ENCODE measurements at regions not wholly inside any gene's neighbourhood (a gene's known extent, or its start where the extent isn't known, plus 50 kb on each side); places are given as distances from the start of the nearest gene placed in this dataset.

DNA sequence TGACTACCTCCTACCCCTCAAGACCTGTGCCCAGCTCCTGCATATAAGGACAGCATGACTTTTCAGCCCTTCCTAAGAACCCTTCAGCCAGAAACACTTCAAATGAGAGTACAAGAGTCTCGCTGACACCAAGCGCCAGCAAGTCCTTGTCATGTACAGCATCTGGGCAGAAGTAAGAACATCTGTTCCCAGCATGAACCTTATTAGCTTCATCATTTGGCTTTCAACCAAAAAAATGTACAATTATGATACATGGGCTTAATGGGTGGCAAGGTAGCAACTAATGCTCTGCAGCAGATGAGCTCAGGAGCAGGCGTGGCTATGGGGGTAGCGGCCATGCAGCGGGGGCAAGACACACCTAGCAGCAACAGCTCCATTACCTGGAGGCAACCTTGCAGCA, 487.6 kb downstream of the COG6 start:
- DNase-seq (ENCODE audit: low spot score) = no peak

GRCh38 chr13:40143559-40143958, 488.1 kb downstream of the COG6 start:
- DNase-seq (ENCODE audit: low spot score) = no peak

DNA sequence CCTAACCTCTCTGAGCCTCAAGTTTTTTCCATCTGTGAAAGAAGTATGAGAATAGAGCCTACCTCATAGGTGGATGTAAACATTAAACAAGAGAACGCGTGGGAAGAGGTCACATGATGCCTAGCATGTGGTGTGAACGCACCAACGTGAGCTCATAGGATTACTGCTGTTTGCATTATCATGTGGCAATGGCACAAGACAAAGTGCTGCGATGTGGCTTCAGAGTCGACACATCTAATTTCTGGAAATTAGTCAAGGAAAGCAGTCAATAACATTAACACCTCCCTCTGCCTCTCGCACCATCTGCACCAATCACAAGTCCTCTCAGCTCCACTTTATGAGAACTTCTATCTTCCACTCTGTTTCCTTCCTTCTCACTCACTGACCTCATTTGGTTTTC, 489.7 kb downstream of the COG6 start:
- no peak for DNase-seq (ENCODE audit: low spot score)

- DNase-seq (ENCODE audit: low spot score) = no peak
Measured at GRCh38 chr13:40146063-40146462, 490.6 kb downstream of the COG6 start.

DNA sequence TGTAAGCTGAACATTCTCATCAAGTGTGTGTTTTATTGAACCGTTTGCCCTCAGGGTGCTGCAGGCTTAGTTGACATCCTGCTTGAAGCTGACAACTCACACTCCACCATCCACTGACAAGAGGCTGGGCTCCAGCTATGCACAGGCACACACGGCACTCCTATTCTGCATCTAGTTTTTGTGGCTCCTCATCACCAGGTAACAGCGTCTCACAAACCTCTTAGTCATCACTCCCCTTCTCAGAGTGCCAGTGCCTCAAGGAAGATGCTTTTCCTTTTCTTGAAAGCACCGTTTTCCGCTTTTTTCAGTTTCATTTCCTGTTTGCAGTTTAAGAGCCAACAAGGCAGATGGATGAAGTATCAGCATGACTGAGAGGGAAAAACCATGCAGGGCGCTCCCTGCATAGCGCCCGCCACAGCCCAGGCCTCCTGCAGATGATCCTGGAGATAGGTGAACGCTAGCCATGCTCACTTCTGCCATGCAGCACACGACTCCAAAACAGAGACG, 491.2 kb downstream of the COG6 start:
- DNase-seq (ENCODE audit: low spot score) = no peak

- DNase-seq (ENCODE audit: low spot score) = no peak
Measured at GRCh38 chr13:40148101-40148500, 492.6 kb downstream of the COG6 start.

DNA sequence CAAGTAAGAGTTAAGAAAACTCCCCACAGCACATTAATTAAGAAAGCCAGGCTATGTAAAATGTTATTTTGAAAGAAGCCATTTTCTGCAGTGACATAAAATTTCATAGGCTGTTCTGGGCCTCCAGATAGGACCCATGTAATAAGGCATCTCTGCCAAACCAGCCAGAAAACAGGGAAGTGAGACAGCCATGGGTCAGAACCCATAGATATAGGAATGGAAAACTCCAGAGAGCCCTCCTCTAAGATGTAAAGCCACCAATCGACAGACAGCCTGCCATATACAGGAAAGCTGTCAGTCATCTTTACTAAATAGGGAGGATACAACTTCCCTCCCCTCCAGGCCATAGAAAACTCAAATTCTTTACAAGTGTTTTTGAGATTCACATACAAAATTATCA, 493.3 kb downstream of the COG6 start:
- DNase-seq (ENCODE audit: low spot score) = no peak

DNA sequence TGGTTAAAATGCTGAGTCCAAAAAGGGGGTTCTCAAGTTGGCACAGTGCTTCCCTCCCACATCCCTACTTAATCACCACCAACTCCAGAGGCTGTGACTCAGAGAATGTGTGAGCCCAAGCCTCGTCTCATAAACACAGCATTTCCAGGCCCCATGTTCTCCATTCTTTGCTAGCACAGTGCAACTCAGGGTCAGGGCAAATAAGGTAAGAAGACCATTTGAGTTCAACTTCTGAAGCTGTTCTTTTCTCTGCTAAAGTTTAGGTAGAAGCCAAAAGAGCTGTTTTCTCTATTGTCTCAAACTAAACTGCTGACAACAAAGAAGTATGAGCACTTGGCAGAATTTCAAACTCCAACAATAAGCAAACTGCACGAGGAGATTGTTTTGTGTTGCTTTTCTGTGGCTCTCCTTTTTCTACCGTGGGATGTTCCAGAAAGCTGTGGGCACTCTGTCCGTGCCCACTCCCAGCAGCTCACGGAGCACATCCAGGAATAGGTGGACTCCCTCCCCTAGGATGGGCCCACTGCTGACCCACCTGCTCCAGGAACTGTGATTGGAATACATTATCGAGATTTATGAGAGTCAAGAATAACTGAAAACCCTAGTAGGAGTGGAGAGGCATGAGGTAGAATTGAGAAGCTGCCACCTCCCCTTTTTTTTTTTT, 494.3 kb downstream of the COG6 start:
- DNase-seq (ENCODE audit: low spot score) = no peak

DNA sequence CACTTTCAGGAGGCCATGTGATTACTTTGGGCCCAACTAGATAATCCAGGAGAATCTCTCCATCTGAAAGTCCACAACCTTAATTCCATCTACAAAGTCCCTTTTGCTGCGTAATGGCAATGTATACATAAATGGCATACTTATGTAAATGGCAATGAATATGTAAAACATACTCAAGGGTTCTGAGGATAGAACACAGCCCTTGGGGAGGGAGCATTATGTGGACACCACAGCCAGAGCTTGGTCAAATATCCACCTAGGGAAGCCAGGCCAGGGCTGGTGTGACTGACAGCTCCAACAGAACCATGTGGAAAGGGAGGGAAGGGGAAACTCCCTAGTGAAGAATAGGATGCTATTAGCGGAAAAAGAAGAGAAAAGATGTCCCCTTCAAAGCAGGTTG, 496.2 kb downstream of the COG6 start:
- no peak for DNase-seq (ENCODE audit: low spot score)

- no peak for DNase-seq (ENCODE audit: low spot score)
Measured at GRCh38 chr13:40152145-40152544, 496.7 kb downstream of the COG6 start.

DNA sequence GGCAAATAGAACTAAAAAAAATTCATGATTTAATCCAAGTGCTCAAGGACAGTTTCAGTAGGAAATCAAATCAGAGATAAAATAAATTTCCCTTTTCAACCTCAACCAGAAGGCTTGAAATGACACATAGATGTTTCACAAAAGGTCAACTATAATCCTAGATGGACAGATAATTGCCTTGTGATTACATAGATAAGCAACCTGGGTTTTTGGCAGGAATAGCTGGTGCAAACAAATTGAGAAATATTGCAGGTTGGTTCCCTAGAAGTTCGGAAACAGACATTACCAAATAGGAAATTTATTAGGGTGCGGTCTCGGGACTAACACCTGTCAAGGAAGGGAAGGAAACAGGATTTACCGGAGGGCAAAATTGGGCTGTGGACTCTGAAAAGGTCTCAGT, 497.5 kb downstream of the COG6 start:
- no peak for DNase-seq (ENCODE audit: low spot score)

- no peak for DNase-seq (ENCODE audit: low spot score)
Measured at GRCh38 chr13:40153516-40153915, 498.1 kb downstream of the COG6 start.

GRCh38 chr13:40155201-40155600, 499.7 kb downstream of the COG6 start:
- no peak for DNase-seq (ENCODE audit: low spot score)

GRCh38 chr13:40158218-40158617, 502.8 kb downstream of the COG6 start:
- no peak for DNase-seq (ENCODE audit: low spot score)

GRCh38 chr13:40158757-40159156, 503.3 kb downstream of the COG6 start:
- DNase-seq (ENCODE audit: low spot score) = no peak

DNA sequence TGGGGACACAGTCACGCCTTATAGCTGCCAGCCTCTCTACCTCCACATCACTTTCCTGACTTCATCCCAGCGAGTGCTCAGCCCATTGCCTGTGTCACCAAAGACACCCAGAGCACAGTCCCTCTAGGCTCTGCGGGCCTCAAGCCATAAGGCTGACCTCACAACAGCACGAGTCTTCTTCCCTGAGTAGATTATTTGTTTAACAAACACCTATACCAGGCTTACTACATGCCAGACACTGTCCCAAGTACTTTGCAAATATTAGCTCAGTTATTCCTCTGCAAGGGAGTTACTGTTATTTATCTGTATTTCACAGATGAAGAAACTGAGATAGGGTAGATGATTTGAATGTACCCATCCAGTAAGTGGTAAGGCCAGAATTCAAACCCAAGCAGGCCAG, 504.3 kb downstream of the COG6 start:
- no peak for DNase-seq (ENCODE audit: low spot score)

DNA sequence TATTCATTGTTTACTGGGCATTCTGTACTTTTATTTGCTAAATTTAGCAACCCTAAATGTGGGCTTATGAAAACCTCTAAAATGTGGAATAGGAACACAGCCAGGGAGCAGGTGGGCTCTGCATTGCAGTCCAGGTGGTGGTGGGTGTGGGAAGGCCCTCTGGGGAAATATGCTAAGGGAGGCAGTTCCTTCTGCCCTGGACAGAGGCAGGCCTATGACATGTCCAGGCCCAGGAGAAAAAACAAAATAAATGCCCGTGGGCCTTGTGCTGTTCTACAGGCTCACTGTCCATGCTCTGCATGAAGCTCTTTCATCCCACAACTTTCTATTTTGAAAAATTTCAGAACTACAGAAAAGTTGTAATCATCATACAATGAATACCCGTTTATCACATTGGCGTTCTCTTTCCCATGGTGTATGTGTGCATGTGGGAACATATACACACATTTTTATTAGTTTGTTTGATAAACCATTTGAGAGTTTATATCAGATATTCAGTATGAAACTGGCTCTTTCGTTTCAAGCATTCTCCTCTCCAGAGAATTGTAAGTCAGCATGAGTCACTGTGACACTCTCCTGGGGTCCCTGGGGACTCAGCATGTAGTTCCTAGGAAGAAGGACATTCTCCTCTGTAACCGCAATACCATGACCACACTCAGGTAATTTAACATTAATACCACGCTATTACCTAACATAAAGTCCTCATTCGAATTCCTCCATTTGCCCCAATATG, 505.3 kb downstream of the COG6 start:
- DNase-seq (ENCODE audit: low spot score) = no peak

- DNase-seq (ENCODE audit: low spot score) = no peak
Measured at GRCh38 chr13:40161351-40161810, 505.1 kb downstream of the FOXO1 start.

- DNase-seq (ENCODE audit: low spot score) = no peak
Measured at GRCh38 chr13:40161931-40162330, 504.5 kb downstream of the FOXO1 start.

DNA sequence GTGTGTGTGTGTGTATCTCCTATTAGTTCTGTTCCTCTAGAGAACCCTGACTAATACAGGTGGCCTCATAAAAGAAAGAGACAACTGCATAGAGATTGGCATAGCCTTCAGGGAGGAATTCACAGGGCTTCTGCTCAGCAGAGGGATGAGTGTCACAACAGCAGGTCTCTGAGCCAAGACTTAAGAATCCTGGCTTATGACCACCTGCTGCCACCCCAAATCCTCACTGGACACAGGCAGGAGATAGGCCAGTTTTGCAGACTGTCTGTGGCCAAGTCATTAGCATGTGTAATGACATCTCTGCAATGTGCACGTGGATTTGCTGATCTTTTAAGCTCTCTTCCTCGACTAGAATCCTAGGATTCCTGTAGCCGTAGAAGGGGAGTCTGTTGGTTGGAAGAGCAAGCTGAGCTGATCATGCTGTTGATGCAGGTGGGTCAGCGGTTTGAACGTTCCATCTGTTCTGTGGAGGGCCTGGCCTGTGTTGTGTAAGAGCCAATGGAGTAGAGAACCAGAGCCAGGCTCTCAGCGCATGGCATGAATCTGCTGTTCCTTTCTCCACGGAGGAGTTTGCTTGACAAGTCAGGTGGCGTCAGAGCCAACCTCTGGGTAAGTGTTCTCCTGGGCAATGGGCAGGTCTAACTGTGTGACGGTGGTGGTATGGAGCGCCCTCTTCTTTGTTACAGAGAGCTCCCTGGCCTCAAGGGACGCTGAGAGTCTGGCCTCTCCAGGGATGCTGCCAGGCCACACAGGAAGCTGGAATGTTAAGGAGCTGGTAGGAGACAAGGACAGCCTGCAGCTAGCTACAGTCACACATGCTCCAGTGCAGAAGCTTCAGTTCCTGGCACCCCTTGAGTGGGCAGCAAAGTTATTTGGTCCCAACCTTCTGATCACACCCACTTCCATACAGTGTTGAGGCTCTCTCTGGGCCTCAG, 503.1 kb downstream of the FOXO1 start:
- DNase-seq (ENCODE audit: low spot score) = no peak

DNA sequence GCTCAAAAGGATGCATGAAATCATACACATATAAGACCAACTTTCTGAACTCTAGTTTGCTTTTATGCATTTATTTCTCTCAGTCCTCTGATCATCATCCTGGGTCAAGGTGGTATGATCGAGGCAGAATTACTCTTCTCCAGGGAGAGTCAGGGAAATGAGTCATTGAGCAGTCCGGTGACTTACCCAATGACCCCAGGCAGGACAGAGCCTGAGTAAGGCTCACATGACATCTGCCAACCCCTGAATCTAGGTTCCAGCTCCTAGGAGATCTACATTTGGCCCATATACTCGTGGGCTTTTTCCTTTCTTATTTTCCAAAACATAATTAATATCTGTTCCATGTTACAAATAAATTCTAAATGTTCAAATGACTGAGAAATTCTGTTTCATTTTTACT, 502.3 kb downstream of the FOXO1 start:
- DNase-seq (ENCODE audit: low spot score) = no peak

DNA sequence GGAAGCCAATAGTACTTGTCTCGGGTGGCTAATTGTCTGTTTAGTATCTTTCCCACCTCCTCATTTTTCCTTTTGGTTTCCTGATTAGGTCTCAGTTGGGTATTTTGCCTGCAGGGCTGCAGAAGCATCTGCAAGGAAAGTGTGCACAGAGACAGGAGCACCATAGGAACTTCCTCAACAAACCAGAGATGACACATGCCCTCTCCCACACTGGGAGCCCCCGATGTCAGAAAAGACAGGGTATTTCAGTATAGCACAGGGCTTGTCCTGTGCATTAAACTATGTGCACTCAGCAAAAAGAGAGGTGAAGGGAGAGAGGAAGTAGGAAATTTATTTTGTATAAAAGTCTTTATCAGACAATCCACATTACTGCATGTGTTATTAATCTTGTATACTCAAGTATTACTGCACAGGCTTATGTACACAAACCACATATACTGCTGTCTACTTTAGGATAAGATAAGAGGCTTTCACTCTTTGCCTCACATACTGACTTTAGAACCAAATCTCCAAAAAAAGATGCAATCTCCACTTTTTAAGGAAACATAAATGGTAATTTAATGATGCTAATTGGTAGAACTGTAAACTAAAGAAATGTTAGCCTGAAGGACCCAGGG, 501.0 kb downstream of the FOXO1 start:
- DNase-seq (ENCODE audit: low spot score) = no peak
